H1 (cell line): ENCODE measurements at regions not wholly inside any gene's neighbourhood (a gene's known extent, or its start where the extent isn't known, plus 50 kb on each side); places are given as distances from the start of the nearest gene placed in this dataset.

Experiments
- BRCA1 ChIP-seq: IDR thresholded peaks from 2 replicates; pipeline ENCODE4 v1.6.1; 2012; ENCODE audit warnings: low read depth, low read length, improper control_type of control experiment
- CTCF ChIP-seq, 3 experiments: IDR thresholded peaks; 1 replicate in 2 of 3; 2 replicates in 1 of 3; pipeline versions ENCODE4 v1.5.1 to v1.6.1; 2011; ENCODE audit warnings: low read length in 3 of 3, mild to moderate bottlenecking in 3 of 3, inconsistent platforms in 2 of 3, low read depth in 1 of 3, moderate library complexity in 1 of 3; ENCODE audit not compliant: insufficient read depth in 1 of 3; ENCODE audit errors: control extremely low read depth in 1 of 3
- EGR1 ChIP-seq: IDR thresholded peaks from 2 replicates; pipeline ENCODE4 v1.6.1; 2011; ENCODE audit warnings: low read depth, low read length, borderline replicate concordance
- EP300 ChIP-seq, 2 experiments: IDR thresholded peaks; 1 replicate in 1 of 2; 2 replicates in 1 of 2; pipeline ENCODE4 v1.6.1; 2011 to 2012; ENCODE audit warnings: low read depth in 2 of 2, low read length in 2 of 2, mild to moderate bottlenecking in 2 of 2, borderline replicate concordance in 1 of 2, inconsistent platforms in 1 of 2, moderate library complexity in 1 of 2
- GTF2F1 ChIP-seq: IDR thresholded peaks from 2 replicates; pipeline ENCODE4 v1.6.1; 2012; ENCODE audit warnings: low read depth, low read length, improper control_type of control experiment, borderline replicate concordance
- MAFK ChIP-seq: IDR thresholded peaks from 2 replicates; pipeline ENCODE4 v1.6.1; 2012; ENCODE audit warnings: low read depth, mild to moderate bottlenecking, improper control_type of control experiment, low read length
- POLR2AphosphoS5 ChIP-seq: IDR thresholded peaks from 2 replicates; pipeline ENCODE4 v1.6.1; 2011; ENCODE audit warnings: low read depth, low read length
- RAD21 ChIP-seq, 2 experiments: IDR thresholded peaks in 1 of 2; conservative IDR thresholded peaks in 1 of 2; 2 replicates each; pipeline ENCODE4 v1.6.1; 2011; ENCODE audit warnings: low read depth in 2 of 2, low read length in 2 of 2, improper control_type of control experiment in 1 of 2, inconsistent platforms in 1 of 2, mild to moderate bottlenecking in 1 of 2, moderate library complexity in 1 of 2
- SAP30 ChIP-seq: fragments of 300-600 bp; sonication (generic); IDR thresholded peaks from 2 replicates; pipeline ENCODE4 v1.7.1; 2012; ENCODE audit warnings: low read length, moderate library complexity, mild to moderate bottlenecking, inconsistent platforms; ENCODE audit not compliant: insufficient read depth, insufficient replicate concordance
- SP1 ChIP-seq: IDR thresholded peaks from 2 replicates; pipeline ENCODE4 v1.6.1; 2011; ENCODE audit warnings: low read depth, low read length
- TEAD4 ChIP-seq: IDR thresholded peaks from 2 replicates; pipeline ENCODE4 v1.6.1; 2012; ENCODE audit warnings: low read depth, low read length, inconsistent platforms, mixed read lengths
- YY1 ChIP-seq: IDR thresholded peaks from 2 replicates; pipeline ENCODE4 v1.6.1; 2011; ENCODE audit warnings: low read depth, mild to moderate bottlenecking, low read length

DNA sequence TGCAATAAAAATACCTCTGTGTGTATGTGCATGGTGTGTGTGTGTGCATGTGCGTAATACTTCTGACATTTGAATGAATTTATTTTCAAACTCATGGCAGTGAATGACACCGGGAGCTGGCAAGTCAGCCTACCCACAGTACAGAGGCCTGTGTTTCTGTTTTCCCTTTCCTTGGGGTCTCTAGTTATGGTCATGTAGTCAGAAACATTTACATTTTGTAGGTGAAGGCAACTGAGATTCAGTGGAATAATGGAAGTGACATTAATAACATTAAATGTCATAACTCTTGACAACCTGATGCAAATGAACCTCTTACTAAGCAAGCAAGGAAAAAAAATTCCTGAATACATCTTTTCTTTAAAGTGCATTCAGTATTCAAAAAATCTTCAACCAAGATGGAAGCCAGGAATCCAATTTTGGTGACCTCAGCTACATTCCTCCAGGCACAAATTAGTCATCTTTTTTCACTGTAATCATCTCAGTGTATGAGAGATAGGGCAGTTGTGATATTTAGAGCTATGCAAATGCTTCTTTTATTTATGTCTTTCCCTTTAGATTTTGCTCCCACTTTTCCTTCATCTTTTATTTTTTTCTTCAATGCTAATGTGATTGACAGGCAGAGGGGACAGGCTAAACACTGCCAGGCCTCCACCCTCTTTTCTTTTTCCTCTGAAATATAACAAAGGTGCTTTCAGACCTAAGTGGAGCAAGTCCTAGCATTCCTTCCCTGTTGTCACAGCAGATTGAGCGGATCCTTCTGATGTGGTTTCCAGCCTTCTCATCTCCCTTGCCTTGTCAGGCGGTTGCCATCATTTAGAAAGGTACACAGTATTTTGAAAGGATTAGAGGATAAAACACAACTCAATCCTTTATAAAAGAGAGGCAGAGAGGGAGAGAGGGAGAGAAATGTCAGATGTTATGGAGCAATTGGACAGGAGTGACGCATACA is 569.8 kb upstream of the ADAMTS16 start:
- TF ChIP-seq MAFK (no peak), CTCF (IDR thresholded peaks at IDR 0.05; ENCODE audit: control extremely low read depth in 1 of 3, insufficient read depth in 1 of 3, low read depth in 1 of 3, low read length in 3 of 3) (no peak), BRCA1 (no peak), SAP30 (no peak), RAD21 (IDR thresholded peaks at IDR 0.05 in 1 of 2, conservative IDR thresholded peaks at IDR 0.05 in 1 of 2; ENCODE audit: low read depth in 2 of 2, low read length in 2 of 2) (no peak), TEAD4 (no peak), YY1 (no peak), POLR2AphosphoS5 (no peak), SP1 (no peak), EP300 (IDR thresholded peaks at IDR 0.05; ENCODE audit: borderline replicate concordance in 1 of 2, low read depth in 2 of 2, low read length in 2 of 2) (no peak), EGR1 (no peak), GTF2F1 (no peak)
